ENCODE measurements at regions not wholly inside any gene's neighbourhood (a gene's known extent, or its start where the extent isn't known, plus 50 kb on each side); places are given as distances from the start of the nearest gene placed in this dataset.

GRCh38 chr2:129766374-129766993, 213.0 kb upstream of the RAB6C start (continued):
- TF ChIP-seq E2F4 (CRISPR knock-in tag; IDR thresholded peaks at IDR 0.05; ENCODE audit: borderline replicate concordance, low read depth) (no peak), GABPB1 (CRISPR knock-in tag; IDR thresholded peaks at IDR 0.05) (no peak), TP53 (CRISPR knock-in tag; IDR thresholded peaks at IDR 0.05) (no peak), ZNF121 (CRISPR knock-in tag; IDR thresholded peaks at IDR 0.05) (no peak), SP1 (CRISPR knock-in tag; conservative IDR thresholded peaks at IDR 0.05) (no peak), ZNF512 (CRISPR knock-in tag; IDR thresholded peaks at IDR 0.05; ENCODE audit: borderline replicate concordance) (no peak), GRHL2 (CRISPR knock-in tag; IDR thresholded peaks at IDR 0.05; ENCODE audit: insufficient replicate concordance, severe bottlenecking) (no peak), CTCF (IDR thresholded peaks at IDR 0.05) (no peak), SMAD4 (CRISPR knock-in tag; IDR thresholded peaks at IDR 0.05) (no peak)

- H3K4me1 Mint-ChIP-seq, result no peaks in the 10 kb centered on the region
- DNase-seq (ENCODE audit: low spot score), result no peak
- no peak for ATAC-seq
- TF ChIP-seq GTF2I (CRISPR knock-in tag; conservative IDR thresholded peaks at IDR 0.05) (no peak), HMGA2 (CRISPR knock-in tag; IDR thresholded peaks at IDR 0.05) (no peak), ATF2 (CRISPR knock-in tag; IDR thresholded peaks at IDR 0.05; ENCODE audit: borderline replicate concordance, low read depth) (no peak), ZNF671 (CRISPR knock-in tag; IDR thresholded peaks at IDR 0.05) (no peak), ZNF416 (CRISPR knock-in tag; IDR thresholded peaks at IDR 0.05) (no peak), ZNF263 (CRISPR knock-in tag; IDR thresholded peaks at IDR 0.05; ENCODE audit: low read depth) (no peak), ZNF396 (CRISPR knock-in tag; IDR thresholded peaks at IDR 0.05; ENCODE audit: borderline replicate concordance) (no peak), ZNF121 (CRISPR knock-in tag; IDR thresholded peaks at IDR 0.05) (no peak)
- H3K27ac Mint-ChIP-seq, result no peak overlapping the region
- no peak overlapping the region for H3K4me3 Mint-ChIP-seq
- peaks cover 8% of the 10 kb centered on the region for H3K9me3 Mint-ChIP-seq
- H3K27me3 Mint-ChIP-seq (ENCODE audit: low read depth), result no peaks in the 10 kb centered on the region
- ChIA-PET CTCF (interaction anchor here (1.4 to 1.8 kb wide), 2 partner anchors 19 kb away, joined by 5 to 8 read pairs; no protein-coding TSS in a partner anchor), POLR2A (no interaction called here)
- H3K36me3 Mint-ChIP-seq, result peaks cover under 1% of the 10 kb centered on the region; the same call in 1 of the 2 replicates
Measured at GRCh38 chr2:129767346-129768035, 212.0 kb upstream of the RAB6C start.

- POLR2A ChIA-PET, result no interaction called here
- H3K27me3 Mint-ChIP-seq (ENCODE audit: low read depth), result no peaks in the 10 kb centered on the region
- no peak for ATAC-seq
- TF ChIP-seq ZNF423 (CRISPR knock-in tag; IDR thresholded peaks at IDR 0.05), result no peak
- TF ChIP-seq ZNF121 (CRISPR knock-in tag; IDR thresholded peaks at IDR 0.05), result no peak
- no peak for TF ChIP-seq USF2 (CRISPR knock-in tag; IDR thresholded peaks at IDR 0.05)
- TF ChIP-seq ELF4 (CRISPR knock-in tag; IDR thresholded peaks at IDR 0.05; ENCODE audit: low read depth), result no peak
- TF ChIP-seq ZNF317 (CRISPR knock-in tag; IDR thresholded peaks at IDR 0.05; ENCODE audit: borderline replicate concordance, low read depth), result no peak
- TF ChIP-seq NR2C2 (CRISPR knock-in tag; IDR thresholded peaks at IDR 0.05), result no peak
- no peak for TF ChIP-seq ZNF512 (CRISPR knock-in tag; IDR thresholded peaks at IDR 0.05; ENCODE audit: borderline replicate concordance)
- TF ChIP-seq ETV6 (CRISPR knock-in tag; IDR thresholded peaks at IDR 0.05), result no peak
- TF ChIP-seq NFATC4 (CRISPR knock-in tag; IDR thresholded peaks at IDR 0.05), result no peak
Measured at GRCh38 chr2:129768036-129768386, 211.5 kb upstream of the RAB6C start.

More at GRCh38 chr2:129768036-129768386, 211.5 kb upstream of the RAB6C start:
- H3K4me3 Mint-ChIP-seq, result no peak overlapping the region
- CTCF ChIA-PET, result interaction anchor here (1.0 to 1.4 kb wide), 2 partner anchors 19 to 181 kb away, joined by 3 to 5 read pairs; no protein-coding TSS in a partner anchor
- H3K9me3 Mint-ChIP-seq, result peaks cover 13% of the 10 kb centered on the region
- H3K36me3 Mint-ChIP-seq, result peaks cover 4% of the 10 kb centered on the region
- DNase-seq (ENCODE audit: low spot score), result no peak
- no peaks in the 10 kb centered on the region for H3K4me1 Mint-ChIP-seq
- H3K27ac Mint-ChIP-seq, result no peak overlapping the region
